ENCODE measurements at regions not wholly inside any gene's neighbourhood (a gene's known extent, or its start where the extent isn't known, plus 50 kb on each side); places are given as distances from the start of the nearest gene placed in this dataset.

GRCh38 chr7:46356371-46356770 is 435.3 kb upstream of the IGFBP3 start:
- no peaks in the 10 kb centered on the region for H3K27me3 ChIP-seq (ENCODE audit: control insufficient read depth, insufficient read depth, low read length)
- no peak for TF ChIP-seq CTCF (IDR thresholded peaks at IDR 0.05; ENCODE audit: low read depth, low read length)
- ChIA-PET POLR2A (no interaction called here), CTCF (interaction anchor here (0.6 to 3.2 kb wide), 4 partner anchors 434 to 732 kb away, joined by 3 to 20 read pairs (median 6); partner anchors contain the start of gene IGFBP3)
- H3K4me3 ChIP-seq (ENCODE audit: low read depth, low read length) = no peak overlapping the region
- no peak overlapping the region for H3K27ac ChIP-seq (ENCODE audit: low read depth, low read length)
- H3K9me3 ChIP-seq (ENCODE audit: control insufficient read depth, insufficient read depth, low read length) = no peaks in the 10 kb centered on the region
- no peak for DNase-seq (ENCODE audit: low read depth, low spot score)

- POLR2A ChIA-PET = no interaction called here
- Histone ChIP-seq H3K27ac (ENCODE audit: low read depth, low read length) (no peak overlapping the region), H3K9me3 (ENCODE audit: control insufficient read depth, insufficient read depth, low read length) (no peaks in the 10 kb centered on the region), H3K4me3 (ENCODE audit: low read depth, low read length) (no peak overlapping the region), H3K27me3 (ENCODE audit: control insufficient read depth, insufficient read depth, low read length) (no peaks in the 10 kb centered on the region)
- TF ChIP-seq CTCF (IDR thresholded peaks at IDR 0.05; ENCODE audit: low read depth, low read length) = no peak
- no peak for DNase-seq (ENCODE audit: low read depth, low spot score)
- CTCF ChIA-PET = interaction anchor here (1.0 to 3.2 kb wide), 3 partner anchors 433 to 733 kb away, joined by 3 to 20 read pairs (median 7); partner anchors contain the start of gene IGFBP3
Measured at GRCh38 chr7:46355331-46355730, 434.3 kb upstream of the IGFBP3 start.

GRCh38 chr7:46352004-46352954 is 431.2 kb upstream of the IGFBP3 start:
- H3K27me3 ChIP-seq (ENCODE audit: control insufficient read depth, insufficient read depth, low read length) = no peaks in the 10 kb centered on the region
- TF ChIP-seq CTCF (IDR thresholded peaks at IDR 0.05; ENCODE audit: low read depth, low read length) = peak; percentile 81
- H3K27ac ChIP-seq (ENCODE audit: low read depth, low read length) = no peak overlapping the region
- CTCF ChIA-PET = interaction anchor here (0.5 to 6.2 kb wide), 7 partner anchors 152 to 829 kb away, joined by 3 to 167 read pairs (median 3); partner anchors contain the start of gene IGFBP3
- H3K9me3 ChIP-seq (ENCODE audit: control insufficient read depth, insufficient read depth, low read length) = no peaks in the 10 kb centered on the region; the same call in 1 of the 2 replicates
- no peak overlapping the region for H3K4me3 ChIP-seq (ENCODE audit: low read depth, low read length)
- POLR2A ChIA-PET = no interaction called here
- DNase-seq (ENCODE audit: low read depth, low spot score) = peak; percentile 32

- DNase-seq (ENCODE audit: low read depth, low spot score) = no peak
- TF ChIP-seq CTCF (IDR thresholded peaks at IDR 0.05; ENCODE audit: low read depth, low read length) = no peak
- no peak overlapping the region for H3K4me3 ChIP-seq (ENCODE audit: low read depth, low read length)
- H3K27ac ChIP-seq (ENCODE audit: low read depth, low read length) = no peak overlapping the region
- H3K27me3 ChIP-seq (ENCODE audit: control insufficient read depth, insufficient read depth, low read length) = no peaks in the 10 kb centered on the region
- H3K9me3 ChIP-seq (ENCODE audit: control insufficient read depth, insufficient read depth, low read length) = no peaks in the 10 kb centered on the region; the same call in 1 of the 2 replicates
- CTCF ChIA-PET = interaction anchor here (0.6 to 6.2 kb wide), 2 partner anchors 430 to 653 kb away, joined by 6 to 167 read pairs; partner anchors contain the start of gene IGFBP3
- POLR2A ChIA-PET = interaction anchor here (1.1 kb wide), 1 partner anchor 428 kb away, joined by 3 read pairs; the partner anchor contains the start of gene IGFBP3
Measured at GRCh38 chr7:46349490-46349889, 428.4 kb upstream of the IGFBP3 start.

- DNase-seq (ENCODE audit: low read depth, low spot score) = no peak
- Histone ChIP-seq H3K27ac (ENCODE audit: low read depth, low read length) (no peak overlapping the region), H3K4me3 (ENCODE audit: low read depth, low read length) (no peak overlapping the region), H3K27me3 (ENCODE audit: control insufficient read depth, insufficient read depth, low read length) (no peaks in the 10 kb centered on the region), H3K9me3 (ENCODE audit: control insufficient read depth, insufficient read depth, low read length) (no peaks in the 10 kb centered on the region; the same call in 1 of the 2 replicates)
- POLR2A ChIA-PET = no interaction called here
- TF ChIP-seq CTCF (IDR thresholded peaks at IDR 0.05; ENCODE audit: low read depth, low read length) = no peak
- CTCF ChIA-PET = interaction anchor here (3.6 kb wide), 1 partner anchor 422 kb away, joined by 23 read pairs; no protein-coding TSS in a partner anchor
Measured at GRCh38 chr7:46344533-46344932, 423.5 kb upstream of the IGFBP3 start.
